ENCODE measurements at regions not wholly inside any gene's neighbourhood (a gene's known extent, or its start where the extent isn't known, plus 50 kb on each side); places are given as distances from the start of the nearest gene placed in this dataset.

DNA sequence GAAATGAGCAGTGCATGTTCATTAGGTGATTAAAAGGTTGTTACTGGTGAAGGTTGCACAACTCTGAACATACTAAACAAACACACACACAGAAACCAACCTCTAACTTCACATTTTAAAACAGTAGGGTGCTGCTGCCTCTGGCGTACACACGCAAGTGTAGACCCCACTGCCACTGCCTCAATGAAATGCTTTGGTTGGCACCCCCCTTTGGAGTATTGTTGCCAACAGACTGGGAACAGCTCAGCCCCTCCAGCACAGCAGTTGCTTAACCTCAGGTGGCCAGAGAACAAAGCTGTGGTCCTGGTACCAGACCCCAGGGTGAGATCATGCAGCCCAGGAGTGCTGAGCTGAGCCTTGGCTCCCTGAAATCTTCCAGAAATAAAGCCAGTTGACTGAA, 138.6 kb downstream of the TMEM18 start:
- POLR2A ChIA-PET: no interaction called here
- in situ Hi-C loops (cut with HindIII; ENCODE audit: extremely low pct_ligation_motif_present, low pct_unique_long_range_greater_than_20kb) (no loop called here), intact Hi-C loops (cut with micrococcal nuclease; ENCODE audit: unreplicated experiment) (no loop called here)
- H3K27ac ChIP-seq (ENCODE audit: extremely low read length, insufficient read depth, low read length): no peak overlapping the region
- H3K9ac ChIP-seq (ENCODE audit: insufficient read depth, low read depth, low read length): no peak overlapping the region
- TF ChIP-seq RFX3 (CRISPR knock-in tag; IDR thresholded peaks at IDR 0.05): no peak
- TF ChIP-seq ZMYM3 (CRISPR knock-in tag; IDR thresholded peaks at IDR 0.05): no peak
- TF ChIP-seq ZNF441 (CRISPR knock-in tag; IDR thresholded peaks at IDR 0.05; ENCODE audit: borderline replicate concordance): no peak
- TF ChIP-seq NR2C2 (CRISPR knock-in tag; IDR thresholded peaks at IDR 0.05; ENCODE audit: borderline replicate concordance): no peak
- TF ChIP-seq SAP130 (CRISPR knock-in tag; IDR thresholded peaks at IDR 0.05; ENCODE audit: low read depth): no peak
- H3K27me3 ChIP-seq (ENCODE audit: control insufficient read depth in 1 of 2, insufficient read depth in 2 of 2, low read length in 2 of 2): no peaks in the 10 kb centered on the region
- DNase-seq (ENCODE audit: low spot score) (no peak), ATAC-seq (no peak), FAIRE-seq (no peak)
- H4K20me1 ChIP-seq (ENCODE audit: insufficient read depth, low read length): no peaks in the 10 kb centered on the region
- no peaks in the 10 kb centered on the region for H3K79me2 ChIP-seq (ENCODE audit: insufficient read depth, low read length)
- no peak overlapping the region for H3K4me3 ChIP-seq (replicated peaks in 1 of 3; ENCODE audit: insufficient read depth in 1 of 3, low read depth in 2 of 3, low read length in 3 of 3)
- H3K9me3 ChIP-seq (ENCODE audit: low read length): peaks cover 8% of the 10 kb centered on the region; the same call in 1 of the 2 replicates
- H2AFZ ChIP-seq (ENCODE audit: low read length): no peak overlapping the region
- CTCF ChIA-PET (ENCODE audit: low intra/inter-chr PET ratio, low total read pairs): no interaction called here
- BruUV-seq (replicated peaks): no TSS peak
- WGBS (ENCODE audit: low lambda C conversion rate): no CpG with 5 or more reads among the region's 2 CpGs
- H3K4me1 ChIP-seq (ENCODE audit: insufficient read depth, low read length): no peaks in the 10 kb centered on the region
- H3K36me3 ChIP-seq (replicated peaks in 1 of 2; ENCODE audit: control insufficient read depth in 1 of 2, insufficient read depth in 2 of 2, low read length in 2 of 2): no peaks in the 10 kb centered on the region
- no peak overlapping the region for H3K4me2 ChIP-seq (ENCODE audit: low read depth, low read length)

DNA sequence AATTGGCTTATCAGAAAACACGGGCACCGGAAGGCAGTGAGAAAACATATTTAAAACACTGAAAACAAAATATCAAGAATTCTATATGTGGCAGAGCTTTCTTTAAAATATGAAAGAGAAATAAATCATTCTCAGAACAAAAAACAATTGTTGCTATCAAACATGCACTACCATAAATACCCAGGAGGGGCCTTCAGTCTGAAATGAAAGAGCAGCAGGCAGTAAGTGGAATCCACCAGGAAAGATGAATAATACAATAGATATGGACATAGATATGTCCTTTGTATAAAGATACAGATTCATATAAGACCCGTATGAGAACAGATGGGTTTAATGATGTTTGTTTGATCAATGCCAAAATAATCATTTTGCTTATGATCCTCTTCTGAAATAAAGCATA, 142.0 kb downstream of the TMEM18 start:
- Histone ChIP-seq H3K9ac (ENCODE audit: insufficient read depth, low read depth, low read length) (no peak overlapping the region), H3K79me2 (ENCODE audit: insufficient read depth, low read length) (no peaks in the 10 kb centered on the region), H3K36me3 (replicated peaks in 1 of 2; ENCODE audit: control insufficient read depth in 1 of 2, insufficient read depth in 2 of 2, low read length in 2 of 2) (no peaks in the 10 kb centered on the region), H3K27ac (ENCODE audit: extremely low read length, insufficient read depth, low read length) (no peak overlapping the region), H3K4me3 (replicated peaks in 1 of 3; ENCODE audit: insufficient read depth in 1 of 3, low read depth in 2 of 3, low read length in 3 of 3) (no peak overlapping the region), H3K9me3 (ENCODE audit: low read length) (peaks cover 10% of the 10 kb centered on the region; the same call in 1 of the 2 replicates), H4K20me1 (ENCODE audit: insufficient read depth, low read length) (no peaks in the 10 kb centered on the region), H3K27me3 (ENCODE audit: control insufficient read depth in 1 of 2, insufficient read depth in 2 of 2, low read length in 2 of 2) (no peaks in the 10 kb centered on the region), H2AFZ (ENCODE audit: low read length) (no peak overlapping the region), H3K4me1 (ENCODE audit: insufficient read depth, low read length) (no peaks in the 10 kb centered on the region), H3K4me2 (ENCODE audit: low read depth, low read length) (no peak overlapping the region)
- ATAC-seq (no peak), DNase-seq (ENCODE audit: low spot score) (no peak), FAIRE-seq (no peak)
- POLR2A ChIA-PET: no interaction called here
- in situ Hi-C loops (cut with HindIII; ENCODE audit: extremely low pct_ligation_motif_present, low pct_unique_long_range_greater_than_20kb) (no loop called here), intact Hi-C loops (cut with micrococcal nuclease; ENCODE audit: unreplicated experiment) (no loop called here)
- TF ChIP-seq PHB2 (IDR thresholded peaks at IDR 0.05; ENCODE audit: partially characterized antibody) (no peak), HOXA5 (CRISPR knock-in tag; IDR thresholded peaks at IDR 0.05) (no peak), ETV6 (CRISPR knock-in tag; conservative IDR thresholded peaks at IDR 0.05) (no peak)
- 38% methylated on average over 3 of the region's 3 CpGs for WGBS (ENCODE audit: low lambda C conversion rate)
- no TSS peak for BruUV-seq (replicated peaks)
- CTCF ChIA-PET (ENCODE audit: low intra/inter-chr PET ratio, low total read pairs): no interaction called here

Data from HepG2 (cell line).